Astrocyte (in vitro differentiated cells and primary cell): ENCODE measurements at regions not wholly inside any gene's neighbourhood (a gene's known extent, or its start where the extent isn't known, plus 50 kb on each side); places are given as distances from the start of the nearest gene placed in this dataset.

Experiments used
- EZH2 ChIP-seq: IDR thresholded peaks from 2 replicates; pipeline ENCODE4 v1.6.1; 2012; ENCODE audit warnings: mild to moderate bottlenecking, low read length, inconsistent platforms; ENCODE audit not compliant: insufficient read depth
- TF ChIP-seq, protein P1 (sequence below): IDR thresholded peaks from 2 replicates; pipeline ENCODE4 v1.5.1; 2011; ENCODE audit warnings: low read depth, mild to moderate bottlenecking, inconsistent platforms, low read length, moderate library complexity; ENCODE audit not compliant: insufficient read depth

- no peak for TF ChIP-seq EZH2
- TF ChIP-seq, protein P1, sequence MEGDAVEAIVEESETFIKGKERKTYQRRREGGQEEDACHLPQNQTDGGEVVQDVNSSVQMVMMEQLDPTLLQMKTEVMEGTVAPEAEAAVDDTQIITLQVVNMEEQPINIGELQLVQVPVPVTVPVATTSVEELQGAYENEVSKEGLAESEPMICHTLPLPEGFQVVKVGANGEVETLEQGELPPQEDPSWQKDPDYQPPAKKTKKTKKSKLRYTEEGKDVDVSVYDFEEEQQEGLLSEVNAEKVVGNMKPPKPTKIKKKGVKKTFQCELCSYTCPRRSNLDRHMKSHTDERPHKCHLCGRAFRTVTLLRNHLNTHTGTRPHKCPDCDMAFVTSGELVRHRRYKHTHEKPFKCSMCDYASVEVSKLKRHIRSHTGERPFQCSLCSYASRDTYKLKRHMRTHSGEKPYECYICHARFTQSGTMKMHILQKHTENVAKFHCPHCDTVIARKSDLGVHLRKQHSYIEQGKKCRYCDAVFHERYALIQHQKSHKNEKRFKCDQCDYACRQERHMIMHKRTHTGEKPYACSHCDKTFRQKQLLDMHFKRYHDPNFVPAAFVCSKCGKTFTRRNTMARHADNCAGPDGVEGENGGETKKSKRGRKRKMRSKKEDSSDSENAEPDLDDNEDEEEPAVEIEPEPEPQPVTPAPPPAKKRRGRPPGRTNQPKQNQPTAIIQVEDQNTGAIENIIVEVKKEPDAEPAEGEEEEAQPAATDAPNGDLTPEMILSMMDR = no peak
Measured at GRCh38 chr10:107545717-107546116, 381.2 kb upstream of the SORCS1 start.
